C4-2B (cell line): ENCODE measurements at regions not wholly inside any gene's neighbourhood (a gene's known extent, or its start where the extent isn't known, plus 50 kb on each side); places are given as distances from the start of the nearest gene placed in this dataset.

ENCODE experiments used
- CTCF ChIP-seq: fragments of 450-650 bp; conservative IDR thresholded peaks from 2 replicates; pipeline ENCODE4 v1.5.1; 2017; ENCODE audit warnings: mild to moderate bottlenecking
- ZFX ChIP-seq: fragments of 450-650 bp; IDR thresholded peaks from 2 replicates; pipeline ENCODE4 v1.6.1; 2017

GRCh38 chr6:21769968-21770367 lies 176.4 kb downstream of the SOX4 start:
- TF ChIP-seq CTCF: no peak
- TF ChIP-seq ZFX: no peak
